ENCODE measurements at regions not wholly inside any gene's neighbourhood (a gene's known extent, or its start where the extent isn't known, plus 50 kb on each side); places are given as distances from the start of the nearest gene placed in this dataset.
"Not testable (repeated sequence)": the region's sequence is repeated elsewhere in the genome, so short reads cannot be mapped to it uniquely, and the experiment has no call there.

DNA sequence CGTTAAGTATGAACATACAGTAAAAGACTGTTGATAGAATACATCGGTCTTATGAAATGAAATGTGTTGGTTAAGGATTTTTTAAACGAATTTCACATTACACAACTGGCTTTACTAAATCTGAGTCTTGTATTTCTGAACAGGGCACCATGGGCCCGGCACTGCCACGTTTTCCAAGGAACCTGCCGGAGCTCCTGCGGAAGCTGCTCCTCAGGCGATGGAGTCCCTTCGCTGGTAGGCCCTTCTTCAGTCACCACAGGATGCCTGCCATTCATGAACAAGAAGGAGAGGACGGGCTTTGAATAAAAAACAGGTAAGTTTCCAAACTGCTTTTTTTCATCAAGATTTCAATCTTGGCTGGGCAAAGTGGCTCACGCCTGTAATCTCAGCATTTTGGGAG lies 114.1 kb upstream of the SIMC1 start:
- H3K56ac ChIP-seq (ENCODE audit: insufficient read length, low read depth, low read length); H2AK5ac ChIP-seq (ENCODE audit: insufficient read length, low read length); H3K4me1 Mint-ChIP-seq; DNase-seq; H2BK15ac ChIP-seq (ENCODE audit: low read depth, low read length); H2BK12ac ChIP-seq (ENCODE audit: insufficient read length, low read depth, low read length); H3T11ph ChIP-seq (ENCODE audit: low read length); H3K4ac ChIP-seq (ENCODE audit: low read depth, low read length); H4K20me1 ChIP-seq (ENCODE audit: control insufficient read depth, insufficient read depth, insufficient read length); H2BK120ac ChIP-seq (ENCODE audit: low read depth, low read length, poor library complexity, severe bottlenecking); H3K4me3 Mint-ChIP-seq; H3K79me1 ChIP-seq (ENCODE audit: insufficient read depth, low read depth, low read length, poor library complexity, severe bottlenecking); H4K8ac ChIP-seq (replicated peaks; ENCODE audit: insufficient read length, low read depth, low read length); H3K14ac ChIP-seq (ENCODE audit: insufficient read depth, low read length); H2BK5ac ChIP-seq (ENCODE audit: insufficient read length, low read length); H3K27ac ChIP-seq (ENCODE audit: insufficient read length, low read depth, low read length); H4K91ac ChIP-seq (ENCODE audit: insufficient read length, low read depth, low read length); H3K27me3 Mint-ChIP-seq (ENCODE audit: low read depth); H3K79me2 ChIP-seq (ENCODE audit: insufficient read depth, low read length); H2BK20ac ChIP-seq (ENCODE audit: low read depth, low read length, poor library complexity, severe bottlenecking); H3K27me3 ChIP-seq (ENCODE audit: insufficient read depth, low read length); H3K36me3 Mint-ChIP-seq (ENCODE audit: insufficient read depth in 1 of 3, low read depth in 3 of 3); H3K9ac ChIP-seq (ENCODE audit: extremely low read depth, insufficient read length, low read length); H3K23ac ChIP-seq (ENCODE audit: insufficient read length, low read depth, low read length); H3K18ac ChIP-seq (ENCODE audit: insufficient read length, low read depth, low read length); H3K27ac Mint-ChIP-seq; H3K23me2 ChIP-seq (ENCODE audit: insufficient read length, low read depth, low read length, poor library complexity, severe bottlenecking); H3K4me2 ChIP-seq (ENCODE audit: insufficient read depth, insufficient read length, low read length); H3K4me1 ChIP-seq (ENCODE audit: insufficient read depth, low read length); H2AFZ ChIP-seq (ENCODE audit: low read length); H3K9me3 Mint-ChIP-seq; H3K9me3 ChIP-seq (ENCODE audit: control insufficient read depth, low read depth, low read length); H4K5ac ChIP-seq (ENCODE audit: insufficient read length, low read depth, low read length): not testable (repeated sequence)
- no CpG with 5 or more reads among the region's 11 CpGs for WGBS (ENCODE audit: extremely low coverage, insufficient read length, low lambda C conversion rate)

Data from H9 (cell line).